Spinal cord (tissue), 9 donors: ENCODE measurements at regions not wholly inside any gene's neighbourhood (a gene's known extent, or its start where the extent isn't known, plus 50 kb on each side); places are given as distances from the start of the nearest gene placed in this dataset.
A peak's percentile ranks its signal among the peaks of the same experiment; 100 is the strongest.
"Not testable (repeated sequence)": the region's sequence is repeated elsewhere in the genome, so short reads cannot be mapped to it uniquely, and the experiment has no call there.

Experiments used
- DNase-seq, 6 donors: peaks; one replicate each; pipeline versions ENCODE4 v3.0.0 to v3.0.0-alpha.2; 2013 to 2015; ENCODE audit warnings: low spot score in 6 of 6, low read depth in 4 of 6
- H3K27ac ChIP-seq: one replicate; pipeline ENCODE4 v1.5.1; 2013; ENCODE audit warnings: low read depth, low read length, control low read depth
- H3K27me3 ChIP-seq: one replicate; pipeline ENCODE4 v1.6.1; 2013; ENCODE audit warnings: low read length; ENCODE audit not compliant: control insufficient read depth, insufficient read depth
- H3K36me3 ChIP-seq: one replicate; pipeline ENCODE4 v1.6.1; 2013; ENCODE audit warnings: low read length; ENCODE audit not compliant: control insufficient read depth, insufficient read depth
- H3K4me1 ChIP-seq: one replicate; pipeline ENCODE4 v1.6.1; 2013; ENCODE audit warnings: low read length; ENCODE audit not compliant: control insufficient read depth, insufficient read depth
- H3K4me3 ChIP-seq: one replicate; pipeline ENCODE4 v1.5.1; 2013; ENCODE audit warnings: low read depth, low read length, control low read depth
- H3K9me3 ChIP-seq: one replicate; pipeline ENCODE4 v1.6.1; 2013; ENCODE audit warnings: low read length; ENCODE audit not compliant: control insufficient read depth, insufficient read depth
- WGBS: methylation state at CpG from one replicate; pipeline ENCODE4 v1.1.5; 2013; ENCODE audit warnings: missing lambda C conversion rate; ENCODE audit not compliant: insufficient coverage; 5-methylcytosine and 5-hydroxymethylcytosine counted together
- donor health status: healthy.

- no CpG with 5 or more reads among the region's 3 CpGs for WGBS
- not testable (repeated sequence) for H3K4me3 ChIP-seq, H3K36me3 ChIP-seq, H3K4me1 ChIP-seq, DNase-seq, H3K27me3 ChIP-seq, H3K27ac ChIP-seq, H3K9me3 ChIP-seq
Observed at GRCh38 chr21:6482616-6483015, 4038.8 kb upstream of the TPTE start.

GRCh38 chr21:6483645-6484044, 4037.7 kb upstream of the TPTE start:
- not testable (repeated sequence) for H3K4me1 ChIP-seq, H3K27me3 ChIP-seq, H3K4me3 ChIP-seq, H3K27ac ChIP-seq, DNase-seq, H3K36me3 ChIP-seq, H3K9me3 ChIP-seq
- WGBS = no CpG with 5 or more reads among the region's 4 CpGs

- H3K9me3 ChIP-seq, H3K27me3 ChIP-seq: not testable (repeated sequence)
- no CpG with 5 or more reads among the region's 26 CpGs for WGBS
Observed at GRCh38 chr21:6486821-6487220, 4034.6 kb upstream of the TPTE start.

DNA sequence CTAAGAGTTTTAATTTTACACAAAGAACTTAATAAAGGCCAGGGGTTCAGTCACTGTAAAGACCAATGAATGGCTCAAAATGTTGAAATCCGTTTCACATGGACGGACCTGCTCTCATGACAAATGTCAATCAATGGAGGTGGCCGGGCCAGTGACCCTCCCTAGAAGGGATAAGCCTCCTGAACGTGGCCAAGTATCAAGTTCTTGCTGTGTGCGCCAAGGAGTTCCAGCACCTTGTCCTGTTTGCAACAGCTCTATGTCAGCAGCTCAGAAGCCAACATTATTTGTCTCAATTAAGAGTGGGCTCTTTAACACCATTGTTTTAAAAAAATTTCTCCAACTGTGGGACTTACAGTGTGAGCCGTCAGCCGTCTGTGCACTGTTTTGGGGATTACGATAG, 4028.7 kb upstream of the TPTE start:
- not testable (repeated sequence) for H3K9me3 ChIP-seq, H3K4me3 ChIP-seq, H3K27me3 ChIP-seq, H3K4me1 ChIP-seq, H3K36me3 ChIP-seq, H3K27ac ChIP-seq, DNase-seq
- WGBS = no CpG with 5 or more reads among the region's 8 CpGs

More at GRCh38 chr21:6486821-6487220, 4034.6 kb upstream of the TPTE start:
- H3K27ac ChIP-seq, H3K4me3 ChIP-seq, H3K36me3 ChIP-seq, DNase-seq, H3K4me1 ChIP-seq: not testable (repeated sequence)

- H3K4me1 ChIP-seq, DNase-seq, H3K27me3 ChIP-seq, H3K4me3 ChIP-seq, H3K36me3 ChIP-seq, H3K27ac ChIP-seq, H3K9me3 ChIP-seq: not testable (repeated sequence)
- WGBS = no CpG with 5 or more reads among the region's 4 CpGs
Observed at GRCh38 chr21:6493957-6494356, 4027.4 kb upstream of the TPTE start.

GRCh38 chr21:6496356-6496755, 4025.0 kb upstream of the TPTE start:
- not testable (repeated sequence) for H3K27me3 ChIP-seq, H3K27ac ChIP-seq, DNase-seq, H3K9me3 ChIP-seq, H3K36me3 ChIP-seq, H3K4me3 ChIP-seq, H3K4me1 ChIP-seq
- no CpG with 5 or more reads among the region's 5 CpGs for WGBS

DNA sequence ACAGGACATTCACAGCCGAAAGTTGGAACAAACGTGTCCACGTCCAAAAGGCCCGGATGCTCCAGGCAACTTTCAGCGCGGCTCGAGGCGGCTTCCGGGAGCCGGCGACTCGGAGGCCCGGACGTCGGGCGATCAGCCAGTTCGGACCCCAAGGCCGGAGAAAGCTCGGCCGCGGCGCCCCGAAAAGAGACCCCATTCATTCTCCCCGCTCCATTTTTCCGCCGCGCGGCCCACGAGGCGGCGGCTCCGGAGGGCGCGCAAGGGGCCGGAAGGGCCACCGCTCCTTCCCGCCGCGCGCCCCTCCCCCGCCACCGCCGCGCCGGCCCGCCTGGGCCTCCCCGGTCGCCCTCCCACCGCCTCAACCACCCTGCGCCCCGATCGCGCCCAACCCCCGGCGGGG, 4022.7 kb upstream of the TPTE start:
- peak in 2 of 6 donors; percentile 0 to 3 for DNase-seq
- H3K9me3 ChIP-seq = not testable (repeated sequence)
- no CpG with 5 or more reads among the region's 55 CpGs for WGBS

DNA sequence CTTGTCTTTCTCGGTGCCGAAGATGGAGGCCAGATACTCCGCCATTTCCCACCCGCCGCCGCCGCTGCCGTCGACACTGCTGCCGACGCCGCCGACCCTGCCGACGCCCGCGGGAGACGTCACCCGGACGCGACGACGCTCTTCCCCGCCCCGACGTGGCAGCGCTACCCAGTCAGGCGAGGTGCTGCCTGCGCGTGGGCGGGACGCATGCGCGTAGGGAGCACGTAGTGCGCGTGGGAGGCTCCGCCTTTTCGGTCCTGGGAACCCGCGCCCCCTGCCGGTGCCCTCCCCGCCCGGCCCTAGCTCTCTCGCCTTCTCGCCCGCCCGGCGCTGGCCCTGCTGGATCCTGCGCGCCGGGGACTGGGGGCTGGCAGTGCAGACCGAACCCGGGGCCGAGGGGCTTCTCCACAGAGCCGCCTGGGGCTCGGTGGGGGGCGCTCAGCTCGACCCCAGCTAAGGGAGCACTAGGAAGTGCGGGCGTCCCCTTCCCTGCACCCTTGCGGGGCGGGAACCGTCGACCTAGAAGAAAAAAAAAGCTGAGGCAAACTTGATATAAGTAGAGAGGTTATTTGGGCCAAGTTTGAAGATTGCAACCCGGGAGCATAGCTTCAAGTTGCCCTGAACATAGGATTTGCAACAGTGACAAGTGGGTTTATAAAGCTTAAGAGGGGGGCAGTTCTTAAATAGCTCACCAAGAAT, 4022.1 kb upstream of the TPTE start:
- no CpG with 5 or more reads among the region's 66 CpGs for WGBS
- H3K4me3 ChIP-seq, H3K9me3 ChIP-seq, H3K27ac ChIP-seq, H3K4me1 ChIP-seq, DNase-seq, H3K36me3 ChIP-seq, H3K27me3 ChIP-seq: not testable (repeated sequence)

More for the DNA sequence above, 4022.7 kb upstream of the TPTE start:
- Histone ChIP-seq H3K27ac (peak overlapping the region; percentile 52), H3K4me3 (peak overlapping the region; percentile 50)
- H3K4me1 ChIP-seq, H3K36me3 ChIP-seq, H3K27me3 ChIP-seq: not testable (repeated sequence)

- H3K36me3 ChIP-seq, H3K27me3 ChIP-seq, H3K9me3 ChIP-seq, DNase-seq, H3K4me3 ChIP-seq, H3K27ac ChIP-seq, H3K4me1 ChIP-seq: not testable (repeated sequence)
- WGBS = no CpG with 5 or more reads among the region's 16 CpGs
Observed at GRCh38 chr21:6499866-6500265, 4021.5 kb upstream of the TPTE start.

GRCh38 chr21:6500681-6501080, 4020.7 kb upstream of the TPTE start:
- H3K27ac ChIP-seq, H3K27me3 ChIP-seq, DNase-seq, H3K4me1 ChIP-seq, H3K9me3 ChIP-seq, H3K4me3 ChIP-seq, H3K36me3 ChIP-seq: not testable (repeated sequence)
- WGBS = no CpG with 5 or more reads among the region's 7 CpGs
